Natural killer cell treated with Interleukin-12 subunit alpha and Interleukin-12 subunit beta and Interleukin-15 and Interleukin-18, amount 100 ng/mL, for 72 hours (primary cell): ENCODE measurements at regions not wholly inside any gene's neighbourhood (a gene's known extent, or its start where the extent isn't known, plus 50 kb on each side); places are given as distances from the start of the nearest gene placed in this dataset.

Source experiments
- ATAC-seq, 2 donors: fragments of 150-1000 bp; cut with Tn5 transposase in 1 of 2; sonication (Bioruptor Pico), chemical (Tn5 transposase) in 1 of 2; 2 replicates each; pipeline ENCODE4 v1.10.0; 2021
- DNase-seq: peaks from one replicate; pipeline ENCODE4 v3.0.0; 2022; ENCODE audit warnings: low spot score
- H3K27ac Mint-ChIP-seq, 2 donors: 1 replicate in 1 of 2; 2 replicates in 1 of 2; pipeline ENCODE4 v1.8.0; 2022; ENCODE audit warnings: mixed read lengths in 2 of 2, mild to moderate bottlenecking in 1 of 2, moderate library complexity in 1 of 2
- H3K27me3 Mint-ChIP-seq, 2 donors: 1 replicate in 1 of 2; 2 replicates in 1 of 2; pipeline ENCODE4 v1.8.0; 2022; ENCODE audit warnings: mixed read lengths in 2 of 2
- H3K36me3 Mint-ChIP-seq: one replicate; pipeline ENCODE4 v1.8.0; 2022; ENCODE audit warnings: mixed read lengths
- H3K4me1 Mint-ChIP-seq, 2 donors: 1 replicate in 1 of 2; 2 replicates in 1 of 2; pipeline ENCODE4 v1.8.0; 2022; ENCODE audit warnings: low read depth in 2 of 2, mixed read lengths in 2 of 2, mild to moderate bottlenecking in 1 of 2
- H3K4me3 Mint-ChIP-seq: one replicate; pipeline ENCODE4 v1.8.0; 2022; ENCODE audit warnings: mixed read lengths
- H3K9me3 Mint-ChIP-seq: 2 replicates; pipeline ENCODE4 v1.8.0; 2022; ENCODE audit warnings: mixed read lengths

- peak; percentile 73 to 77 for ATAC-seq
- peaks cover 8% of the 10 kb centered on the region in 2 donors for H3K4me1 Mint-ChIP-seq
- H3K27me3 Mint-ChIP-seq, result peaks cover 0 to 13% of the 10 kb centered on the region in 2 donors
- DNase-seq, result no peak
- no peaks in the 10 kb centered on the region for H3K36me3 Mint-ChIP-seq
- H3K9me3 Mint-ChIP-seq, result peaks cover 3% of the 10 kb centered on the region
- peak overlapping the region; percentile 28 for H3K4me3 Mint-ChIP-seq
- no peak overlapping the region for H3K27ac Mint-ChIP-seq
Measured at GRCh38 chr3:194840661-194841514, 155.2 kb downstream of the FAM43A start.

- ATAC-seq (peak; percentile 51 to 58), DNase-seq (no peak)
- Mint-ChIP-seq H3K9me3 (peaks cover 3% of the 10 kb centered on the region), H3K36me3 (no peaks in the 10 kb centered on the region), H3K27me3 (peaks cover 0 to 13% of the 10 kb centered on the region in 2 donors), H3K27ac (no peak overlapping the region), H3K4me1 (peaks cover 8 to 9% of the 10 kb centered on the region in 2 donors), H3K4me3 (peak overlapping the region; percentile 28)
Measured at GRCh38 chr3:194841515-194841841, 155.8 kb downstream of the FAM43A start.

GRCh38 chr3:194843556-194843955 lies 157.9 kb downstream of the FAM43A start:
- Mint-ChIP-seq H3K27me3 (peaks cover 0 to 15% of the 10 kb centered on the region in 2 donors), H3K9me3 (peaks cover 3% of the 10 kb centered on the region), H3K4me3 (no peak overlapping the region), H3K36me3 (no peaks in the 10 kb centered on the region), H3K4me1 (peaks cover 8 to 9% of the 10 kb centered on the region in 2 donors), H3K27ac (peak overlapping the region in 1 of 2 donors; percentile 4)
- DNase-seq (no peak), ATAC-seq (no peak)

GRCh38 chr3:194844046-194844445 lies 158.4 kb downstream of the FAM43A start:
- DNase-seq, result no peak
- Mint-ChIP-seq H3K36me3 (no peaks in the 10 kb centered on the region), H3K4me1 (peaks cover 8 to 9% of the 10 kb centered on the region in 2 donors), H3K27me3 (peaks cover 0 to 15% of the 10 kb centered on the region in 2 donors), H3K9me3 (peaks cover 3% of the 10 kb centered on the region), H3K4me3 (no peak overlapping the region), H3K27ac (no peak overlapping the region)
- no peak for ATAC-seq

- DNase-seq (no peak), ATAC-seq (no peak)
- no peak overlapping the region for H3K27ac Mint-ChIP-seq
- H3K4me1 Mint-ChIP-seq, result peaks cover 0 to 3% of the 10 kb centered on the region in 2 donors
- no peaks in the 10 kb centered on the region for H3K36me3 Mint-ChIP-seq
- H3K27me3 Mint-ChIP-seq, result peaks cover 0 to 13% of the 10 kb centered on the region in 2 donors
- peaks cover 3% of the 10 kb centered on the region for H3K9me3 Mint-ChIP-seq
- no peak overlapping the region for H3K4me3 Mint-ChIP-seq
Measured at GRCh38 chr3:194849166-194849875, 163.6 kb downstream of the FAM43A start.

GRCh38 chr3:194851254-194851653 lies 165.6 kb downstream of the FAM43A start:
- H3K27me3 Mint-ChIP-seq, result peaks cover 6 to 11% of the 10 kb centered on the region in 2 donors
- H3K9me3 Mint-ChIP-seq, result no peaks in the 10 kb centered on the region
- no peak overlapping the region for H3K27ac Mint-ChIP-seq
- ATAC-seq, result no peak
- DNase-seq, result no peak
- H3K36me3 Mint-ChIP-seq, result no peaks in the 10 kb centered on the region
- H3K4me3 Mint-ChIP-seq, result no peak overlapping the region
- H3K4me1 Mint-ChIP-seq, result peaks cover 0 to 3% of the 10 kb centered on the region in 2 donors

GRCh38 chr3:194851941-194852340 lies 166.3 kb downstream of the FAM43A start:
- no peak for DNase-seq
- peaks cover 0 to 3% of the 10 kb centered on the region in 2 donors for H3K4me1 Mint-ChIP-seq
- no peaks in the 10 kb centered on the region for H3K36me3 Mint-ChIP-seq
- no peak overlapping the region for H3K4me3 Mint-ChIP-seq
- no peak for ATAC-seq
- peaks cover 6 to 7% of the 10 kb centered on the region in 2 donors for H3K27me3 Mint-ChIP-seq
- H3K27ac Mint-ChIP-seq, result no peak overlapping the region
- H3K9me3 Mint-ChIP-seq, result no peaks in the 10 kb centered on the region

- ATAC-seq, result no peak
- no peak overlapping the region for H3K4me3 Mint-ChIP-seq
- H3K4me1 Mint-ChIP-seq, result peaks cover 0 to 3% of the 10 kb centered on the region in 2 donors
- H3K9me3 Mint-ChIP-seq, result no peaks in the 10 kb centered on the region
- DNase-seq, result no peak
- H3K27me3 Mint-ChIP-seq, result peaks cover 6 to 10% of the 10 kb centered on the region in 2 donors
- H3K36me3 Mint-ChIP-seq, result no peaks in the 10 kb centered on the region
- no peak overlapping the region for H3K27ac Mint-ChIP-seq
Measured at GRCh38 chr3:194852345-194852744, 166.7 kb downstream of the FAM43A start.

- Mint-ChIP-seq H3K4me3 (no peak overlapping the region), H3K9me3 (no peaks in the 10 kb centered on the region), H3K27me3 (peaks cover 6 to 10% of the 10 kb centered on the region in 2 donors), H3K4me1 (peaks cover 0 to 3% of the 10 kb centered on the region in 2 donors), H3K36me3 (no peaks in the 10 kb centered on the region), H3K27ac (no peak overlapping the region)
- ATAC-seq (no peak), DNase-seq (no peak)
Measured at GRCh38 chr3:194852831-194853508, 167.3 kb downstream of the FAM43A start.

GRCh38 chr3:194854206-194854605 lies 168.5 kb downstream of the FAM43A start:
- DNase-seq (no peak), ATAC-seq (no peak)
- Mint-ChIP-seq H3K4me3 (no peak overlapping the region), H3K27me3 (peaks cover 6 to 10% of the 10 kb centered on the region in 2 donors), H3K4me1 (peaks cover 0 to 3% of the 10 kb centered on the region in 2 donors), H3K27ac (no peak overlapping the region), H3K36me3 (no peaks in the 10 kb centered on the region), H3K9me3 (no peaks in the 10 kb centered on the region)

- Mint-ChIP-seq H3K9me3 (no peaks in the 10 kb centered on the region), H3K4me1 (peaks cover 0 to 3% of the 10 kb centered on the region in 2 donors), H3K4me3 (no peak overlapping the region), H3K27ac (peak overlapping the region in 1 of 2 donors; percentile 9), H3K27me3 (peaks cover 6 to 10% of the 10 kb centered on the region in 2 donors), H3K36me3 (no peaks in the 10 kb centered on the region)
- ATAC-seq (no peak), DNase-seq (no peak)
Measured at GRCh38 chr3:194854659-194855390, 169.1 kb downstream of the FAM43A start.

GRCh38 chr3:194856296-194856695 lies 170.6 kb downstream of the FAM43A start:
- H3K4me1 Mint-ChIP-seq, result peaks cover 0 to 3% of the 10 kb centered on the region in 2 donors
- no peak overlapping the region for H3K4me3 Mint-ChIP-seq
- H3K9me3 Mint-ChIP-seq, result no peaks in the 10 kb centered on the region
- no peaks in the 10 kb centered on the region for H3K36me3 Mint-ChIP-seq
- H3K27ac Mint-ChIP-seq, result no peak overlapping the region
- ATAC-seq (no peak), DNase-seq (no peak)
- peaks cover 6 to 10% of the 10 kb centered on the region in 2 donors for H3K27me3 Mint-ChIP-seq

- no peak overlapping the region for H3K27ac Mint-ChIP-seq
- no peak for DNase-seq
- H3K27me3 Mint-ChIP-seq, result peaks cover 10 to 14% of the 10 kb centered on the region in 2 donors
- H3K36me3 Mint-ChIP-seq, result no peaks in the 10 kb centered on the region
- peaks cover 3 to 4% of the 10 kb centered on the region in 2 donors for H3K4me1 Mint-ChIP-seq
- ATAC-seq, result no peak
- no peaks in the 10 kb centered on the region for H3K9me3 Mint-ChIP-seq
- H3K4me3 Mint-ChIP-seq, result no peak overlapping the region
Measured at GRCh38 chr3:194857469-194858113, 171.9 kb downstream of the FAM43A start.
